Pons (tissue), 1 donor: ENCODE measurements at regions not wholly inside any gene's neighbourhood (a gene's known extent, or its start where the extent isn't known, plus 50 kb on each side); places are given as distances from the start of the nearest gene placed in this dataset.

Source experiments
- DNase-seq: peaks from one replicate; pipeline ENCODE4 v3.0.0-alpha.2; 2016; ENCODE audit warnings: low spot score

GRCh38 chr2:160956243-160956802 is 203.9 kb upstream of the TANK start:
- DNase-seq = peak; percentile 11

DNA sequence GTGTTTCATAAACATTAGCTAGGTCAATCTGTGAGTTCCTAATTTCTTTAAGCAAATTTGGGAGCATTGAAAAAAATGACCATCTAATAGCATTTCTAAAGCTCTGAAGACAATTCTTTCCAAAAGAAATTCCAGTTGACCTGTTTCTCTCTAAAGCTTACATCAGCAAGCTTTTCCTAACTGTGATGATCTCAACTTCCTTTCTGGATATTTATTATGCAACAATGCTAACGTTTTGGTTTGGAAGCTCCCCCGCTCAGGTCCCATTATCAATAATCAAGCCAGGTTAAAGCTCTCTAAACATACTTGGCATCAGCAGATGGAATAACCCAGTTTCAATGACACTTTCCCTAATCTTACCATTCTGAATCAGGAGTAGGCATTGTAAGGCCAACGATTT is 196.3 kb upstream of the TANK start:
- DNase-seq = no peak

GRCh38 chr2:160967523-160967922 is 192.7 kb upstream of the TANK start:
- DNase-seq = no peak

- DNase-seq = no peak
Observed at GRCh38 chr2:160968183-160968582, 192.0 kb upstream of the TANK start.

- DNase-seq = peak; percentile 36
Observed at GRCh38 chr2:160970052-160970965, 189.9 kb upstream of the TANK start.

DNA sequence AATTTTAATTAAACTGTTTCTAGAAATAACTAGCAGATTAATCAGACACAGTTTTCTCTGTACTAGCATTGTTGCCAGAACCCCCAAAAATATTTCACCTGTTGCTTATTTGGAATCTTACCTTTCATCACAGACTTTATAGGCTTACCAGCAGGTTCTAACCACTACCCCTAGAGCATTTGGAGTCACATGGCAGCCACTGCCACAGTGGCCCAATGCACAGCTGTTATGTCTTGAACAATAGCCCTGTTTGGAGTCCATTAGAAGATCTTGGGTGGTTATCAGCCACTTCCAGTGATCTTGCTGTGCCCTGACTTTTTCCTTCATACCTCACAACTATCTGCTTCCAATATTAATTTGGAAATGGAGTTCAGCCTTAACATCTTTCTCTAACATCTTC is 186.2 kb upstream of the TANK start:
- DNase-seq = no peak

- no peak for DNase-seq
Observed at GRCh38 chr2:160974803-160975202, 185.4 kb upstream of the TANK start.

DNA sequence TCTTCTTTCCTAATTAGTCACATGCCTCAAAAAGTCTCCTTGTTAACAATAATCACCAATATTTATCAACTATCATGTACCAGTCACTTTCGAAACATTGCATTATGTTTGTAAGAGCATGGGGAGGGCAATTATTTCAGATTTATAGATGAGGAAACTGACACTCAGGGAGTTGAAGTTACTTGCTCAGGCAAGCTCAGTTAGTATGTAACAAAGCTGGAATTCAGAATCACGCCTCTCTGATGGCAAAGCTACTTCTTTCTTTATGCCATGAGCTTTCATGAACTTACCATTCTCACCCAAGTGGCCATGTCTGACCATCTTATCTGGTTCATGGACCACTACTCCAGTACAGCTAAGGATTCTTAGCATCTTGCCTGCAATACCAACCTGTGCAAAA is 183.4 kb upstream of the TANK start:
- DNase-seq = no peak

DNA sequence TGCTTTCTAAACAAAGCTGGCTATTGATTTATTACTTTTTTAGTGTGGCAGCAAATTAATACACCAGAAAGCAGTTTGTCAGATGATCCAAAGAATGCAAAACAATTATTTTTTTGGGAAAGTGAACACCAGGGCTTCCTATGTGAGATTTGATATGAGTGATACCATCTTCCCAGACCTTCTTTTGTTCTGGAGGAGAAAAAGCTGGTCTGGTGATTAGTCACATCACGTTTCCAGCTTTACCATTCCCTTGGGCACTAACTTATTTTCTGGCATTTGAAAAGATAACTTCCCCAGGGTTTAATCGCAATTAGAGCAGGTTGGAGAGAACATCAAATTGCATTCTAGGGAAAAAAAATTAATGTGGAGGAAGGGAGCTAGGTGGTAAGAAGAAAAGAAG is 182.9 kb upstream of the TANK start:
- no peak for DNase-seq

DNA sequence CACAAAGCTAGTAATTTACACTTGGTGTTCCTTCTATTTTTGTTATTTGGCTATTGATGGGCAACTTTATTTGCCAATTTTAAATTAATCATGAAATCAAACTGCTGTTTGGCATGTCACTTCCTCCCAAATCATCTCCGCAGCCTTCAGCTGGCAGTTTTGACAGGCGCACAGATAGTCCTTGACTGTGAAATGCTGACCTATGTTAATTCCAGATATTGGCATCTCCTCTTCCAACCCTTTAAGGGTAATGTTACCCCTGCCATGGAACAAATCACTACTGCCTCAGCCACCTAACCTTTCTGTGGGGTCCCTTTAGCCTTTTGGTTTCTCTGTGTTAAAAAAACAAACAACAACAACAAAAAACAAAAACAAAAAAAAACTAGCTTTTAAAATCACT is 182.4 kb upstream of the TANK start:
- no peak for DNase-seq

DNA sequence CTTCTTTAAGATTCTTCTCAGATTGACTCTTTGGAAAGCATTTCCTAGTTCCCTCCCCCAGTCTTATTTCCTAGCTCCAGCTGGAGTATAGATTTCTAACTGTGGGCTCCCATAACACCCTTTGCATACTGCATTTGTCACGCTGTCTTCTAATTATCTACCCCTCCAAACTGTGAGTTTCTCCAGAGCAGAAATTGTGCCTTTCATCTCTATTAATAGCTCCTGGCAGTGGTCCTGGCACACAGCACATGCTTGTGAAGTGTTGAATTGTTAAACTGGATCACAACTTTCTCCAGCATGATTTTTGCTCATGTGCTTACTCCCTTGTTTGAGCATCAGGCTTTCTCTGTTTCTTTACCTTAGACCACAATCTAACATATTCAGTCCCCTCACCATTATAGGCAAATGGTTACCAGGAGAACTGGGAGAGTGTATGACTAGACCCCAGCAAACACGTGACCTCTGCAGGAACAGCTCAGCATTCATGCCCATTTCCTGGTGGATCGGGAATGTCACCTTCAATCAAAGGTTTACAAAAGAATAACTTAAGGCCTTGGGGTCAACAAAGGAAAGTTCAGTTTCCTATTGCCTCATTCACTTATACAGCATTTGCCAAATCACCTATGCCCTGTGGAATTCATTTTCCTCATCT is 175.7 kb upstream of the TANK start:
- no peak for DNase-seq

DNA sequence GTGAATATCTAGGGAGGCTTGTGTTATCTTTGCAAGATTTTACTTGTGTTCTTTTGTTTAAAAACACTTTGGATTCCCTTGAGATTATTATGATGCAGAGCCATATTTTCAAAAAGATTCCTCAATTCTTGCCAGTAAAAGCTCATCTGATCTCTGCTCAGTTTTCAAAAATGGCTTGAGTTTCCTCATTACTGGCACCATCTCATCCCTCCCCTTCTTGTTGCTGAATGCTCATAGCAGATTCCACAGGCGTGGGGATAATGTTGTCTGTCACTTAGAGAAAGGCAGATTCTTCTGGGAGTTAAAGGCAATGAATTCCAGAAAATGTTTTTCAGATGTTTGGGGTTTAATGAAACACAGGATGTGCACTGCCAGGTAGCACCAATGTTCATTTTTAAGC is 170.4 kb upstream of the TANK start:
- no peak for DNase-seq

GRCh38 chr2:160993654-160994061 is 166.6 kb upstream of the TANK start:
- no peak for DNase-seq

DNA sequence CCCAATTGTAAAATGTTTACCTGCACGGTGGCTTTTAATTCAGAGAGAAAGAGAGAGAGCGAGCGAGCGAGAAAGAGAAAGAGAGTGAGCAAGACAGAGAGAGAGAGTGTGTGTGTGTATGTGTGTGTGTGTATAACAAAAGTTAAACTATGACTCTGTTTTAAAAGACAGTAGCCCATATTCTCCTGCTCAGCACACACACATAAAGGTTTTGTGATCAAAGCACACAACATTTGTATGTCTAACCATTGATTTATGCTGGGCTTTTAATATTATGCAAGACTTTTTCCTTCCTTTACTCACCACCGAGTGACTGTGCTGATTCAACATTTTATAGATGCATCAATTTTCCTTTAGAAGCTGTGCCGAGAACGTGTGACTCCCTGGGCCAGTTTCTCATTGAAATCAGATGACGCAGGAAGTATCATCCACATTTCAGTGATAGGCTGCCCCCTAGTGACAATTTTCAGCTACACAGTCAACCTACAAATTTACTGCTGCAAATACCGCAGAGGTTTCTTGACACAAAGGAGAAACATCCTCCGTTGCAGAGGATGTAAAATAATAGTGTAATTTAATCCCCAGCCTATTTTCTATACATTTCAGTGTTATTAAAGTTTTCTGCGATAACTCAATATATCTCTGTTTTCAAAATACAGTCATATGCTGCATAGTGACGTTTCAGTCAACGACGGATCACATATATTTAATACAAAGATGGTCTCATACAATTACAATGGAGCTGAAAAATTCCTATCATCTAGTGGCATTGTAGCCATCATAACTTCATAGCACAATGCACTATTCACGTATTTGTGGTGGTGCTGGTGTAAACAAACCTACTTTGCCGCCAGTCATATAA is 165.9 kb upstream of the TANK start:
- DNase-seq = peak; percentile 87

- no peak for DNase-seq
Observed at GRCh38 chr2:160996584-160996983, 163.6 kb upstream of the TANK start.

DNA sequence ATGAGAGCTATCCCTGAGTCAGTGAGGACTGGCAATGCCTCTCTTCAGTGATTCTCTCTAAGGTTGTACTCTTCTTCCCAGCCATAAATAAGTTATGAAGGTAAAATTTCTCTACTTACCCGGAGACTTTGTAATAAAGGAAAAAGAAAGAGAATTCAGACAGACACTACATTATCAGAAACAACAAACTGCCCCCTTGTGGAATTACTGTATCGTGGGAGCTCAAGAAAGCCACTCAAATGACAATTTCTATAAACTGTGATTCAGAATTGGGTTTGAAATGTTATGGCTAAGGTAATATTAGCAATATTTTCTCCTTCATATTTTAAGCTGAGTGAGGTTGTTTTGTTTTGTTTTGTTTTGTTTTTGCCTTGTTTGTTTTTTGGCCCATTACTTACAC is 155.8 kb upstream of the TANK start:
- no peak for DNase-seq

DNA sequence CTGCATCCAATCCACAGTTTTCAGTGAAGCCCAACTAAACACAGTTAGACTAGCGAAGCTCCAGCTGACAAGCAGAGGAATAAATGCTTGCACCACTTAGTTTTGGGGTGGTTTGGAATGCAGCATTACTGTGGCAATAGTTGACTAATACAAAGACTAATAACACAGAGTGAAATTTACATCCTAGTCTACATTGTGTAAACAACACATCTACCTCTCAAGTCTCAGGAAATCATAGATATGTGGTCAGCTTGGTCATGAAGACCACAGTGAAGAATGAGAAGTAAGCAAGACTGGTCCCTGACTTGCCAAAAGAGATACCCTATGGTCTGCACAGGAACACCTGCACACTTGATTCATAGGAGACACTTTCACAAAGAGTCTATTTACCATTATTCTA is 155.1 kb upstream of the TANK start:
- no peak for DNase-seq

GRCh38 chr2:161008311-161008710 is 151.9 kb upstream of the TANK start:
- no peak for DNase-seq

- DNase-seq = no peak
Observed at GRCh38 chr2:161010503-161011015, 149.7 kb upstream of the TANK start.

DNA sequence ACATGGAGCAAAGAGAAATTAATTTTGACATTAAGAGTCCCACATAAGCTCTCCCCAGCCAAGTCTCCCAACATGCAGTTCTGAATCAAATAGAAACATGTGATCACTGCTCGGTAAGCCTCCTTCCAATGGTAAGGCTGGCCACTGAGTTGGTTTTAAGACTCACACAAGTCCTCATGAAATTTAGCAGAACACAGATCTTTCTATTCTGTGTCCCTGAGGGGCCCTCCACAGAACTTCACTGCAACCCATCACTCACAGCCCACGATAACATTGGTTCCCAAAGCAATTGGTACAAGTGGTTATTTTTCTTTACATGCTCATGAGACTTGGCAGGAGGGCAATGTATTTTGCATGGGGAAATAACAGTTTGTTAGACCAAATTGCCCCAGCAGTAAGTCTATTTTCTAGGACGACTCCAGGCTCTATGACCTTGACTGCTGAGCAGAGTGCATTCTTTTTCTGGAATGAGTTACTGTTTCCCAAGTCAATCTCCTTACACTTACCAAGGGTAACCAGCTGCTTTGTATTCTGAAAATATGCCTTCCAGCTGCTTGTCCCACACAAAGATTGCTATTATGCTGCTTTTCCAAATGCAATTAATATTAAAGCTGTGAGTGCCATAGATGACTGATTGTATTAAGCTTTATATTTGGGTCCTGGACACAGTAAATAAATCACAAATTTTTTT is 142.3 kb upstream of the TANK start:
- DNase-seq = no peak

DNA sequence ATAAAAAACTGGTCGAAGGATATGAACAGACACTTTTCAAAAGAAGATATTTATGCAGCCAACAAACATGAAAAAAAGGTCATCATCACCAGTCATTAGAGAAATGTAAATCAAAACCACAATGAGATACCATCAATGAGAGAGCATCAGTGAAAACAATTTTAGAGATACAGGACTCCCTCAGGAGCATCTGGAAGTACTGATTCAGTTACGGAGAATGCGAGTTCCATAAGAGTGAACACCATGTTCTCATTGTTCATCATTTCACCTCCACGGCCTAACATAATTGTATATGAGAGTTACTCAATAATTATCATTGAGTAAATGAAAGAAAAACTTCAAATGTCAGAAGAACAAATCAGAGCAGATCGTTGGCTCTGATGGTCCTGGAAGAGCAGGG is 140.9 kb upstream of the TANK start:
- no peak for DNase-seq
